ENCODE measurements at regions not wholly inside any gene's neighbourhood (a gene's known extent, or its start where the extent isn't known, plus 50 kb on each side); places are given as distances from the start of the nearest gene placed in this dataset.

GRCh38 chr13:102956449-102956848 is 109.8 kb downstream of the SLC10A2 start:
- Histone ChIP-seq H3K18ac (ENCODE audit: extremely low read depth, low read length) (no peak overlapping the region), H3K79me1 (ENCODE audit: low read depth, low read length) (no peaks in the 10 kb centered on the region), H2BK15ac (ENCODE audit: low read length) (no peak overlapping the region), H3K27me3 (replicated peaks in 1 of 4; ENCODE audit: control insufficient read depth in 3 of 4, extremely low read depth in 1 of 4, insufficient read depth in 3 of 4, low read length in 3 of 4) (no peaks in the 10 kb centered on the region), H4K5ac (ENCODE audit: insufficient read length, low read depth, low read length) (no peak overlapping the region), H3K23ac (ENCODE audit: insufficient read length) (no peak overlapping the region), H3K79me2 (ENCODE audit: control insufficient read depth in 1 of 2, insufficient read depth in 2 of 2, low read length in 2 of 2) (no peaks in the 10 kb centered on the region), H3K4me2 (ENCODE audit: insufficient read depth in 1 of 2, low read depth in 2 of 2, low read length in 2 of 2) (no peak overlapping the region), H2BK20ac (ENCODE audit: low read length) (no peak overlapping the region), H3K14ac (ENCODE audit: insufficient read length) (no peak overlapping the region), H2AFZ (ENCODE audit: low read length) (no peak overlapping the region), H3K27ac (ENCODE audit: low read depth, low read length) (no peak overlapping the region), H2BK5ac (ENCODE audit: low read depth, low read length) (no peak overlapping the region), H2BK12ac (ENCODE audit: low read depth, low read length) (no peak overlapping the region), H3K23me2 (ENCODE audit: low read depth, low read length) (no peaks in the 10 kb centered on the region; the same call in 1 of the 2 replicates), H3K9ac (replicated peaks in 1 of 4; ENCODE audit: extremely low read depth in 1 of 4, low read depth in 3 of 4, low read length in 3 of 4) (no peak overlapping the region), H3K4ac (replicated peaks; ENCODE audit: insufficient read length, low read depth, low read length) (no peak overlapping the region), H3K9me3 (ENCODE audit: insufficient read depth in 2 of 2, low read depth in 1 of 2, low read length in 1 of 2) (no peaks in the 10 kb centered on the region), H4K20me1 (replicated peaks in 1 of 2; ENCODE audit: control insufficient read depth in 1 of 2, insufficient read depth in 2 of 2, low read length in 2 of 2) (no peaks in the 10 kb centered on the region), H4K91ac (replicated peaks; ENCODE audit: insufficient read length, low read length) (no peak overlapping the region), H3K56ac (replicated peaks; ENCODE audit: insufficient read length, low read depth, low read length) (no peak overlapping the region), H3K4me1 (replicated peaks in 1 of 4; ENCODE audit: control insufficient read depth in 3 of 4, insufficient read depth in 4 of 4, low read length in 3 of 4) (no peaks in the 10 kb centered on the region), H3K36me3 (ENCODE audit: control insufficient read depth in 2 of 4, insufficient read depth in 4 of 4, low read length in 3 of 4) (no peaks in the 10 kb centered on the region), H2AK5ac (ENCODE audit: low read depth, low read length) (no peak overlapping the region), H3K4me3 (ENCODE audit: extremely low read depth in 1 of 4, insufficient read depth in 2 of 4, low read depth in 3 of 4, low read length in 4 of 4) (no peak overlapping the region), H2BK120ac (replicated peaks; ENCODE audit: low read depth, low read length) (no peak overlapping the region), H4K8ac (ENCODE audit: extremely low read depth, insufficient read depth, low read length) (no peak overlapping the region)
- DNase-seq (ENCODE audit: low read depth in 1 of 2, low spot score in 2 of 2) (no peak), FAIRE-seq (no peak)
- no peak for TF ChIP-seq NANOG (IDR thresholded peaks at IDR 0.05; ENCODE audit: insufficient read depth, low read depth, low read length, poor library complexity, severe bottlenecking)
- TF ChIP-seq BCL11A (IDR thresholded peaks at IDR 0.05; ENCODE audit: low read depth in 2 of 2, low read length in 2 of 2), result no peak
- TF ChIP-seq NRF1 (IDR thresholded peaks at IDR 0.05; ENCODE audit: low read depth, low read length), result no peak
- no peak for TF ChIP-seq CTBP2 (IDR thresholded peaks at IDR 0.05; ENCODE audit: borderline replicate concordance, insufficient read depth, insufficient read length, low read length)
- TF ChIP-seq KDM4A (IDR thresholded peaks at IDR 0.05; ENCODE audit: low read depth, low read length, severe bottlenecking), result no peak
- no peak for TF ChIP-seq RFX5 (IDR thresholded peaks at IDR 0.05; ENCODE audit: borderline replicate concordance, low read depth, low read length)
- TF ChIP-seq YY1 (IDR thresholded peaks at IDR 0.05; ENCODE audit: low read depth, low read length), result no peak
- TF ChIP-seq RBBP5 (IDR thresholded peaks at IDR 0.05; ENCODE audit: borderline replicate concordance, low read depth, low read length), result no peak
- TF ChIP-seq JUND (IDR thresholded peaks at IDR 0.05; ENCODE audit: low read length), result no peak
- no peak for TF ChIP-seq TAF1 (IDR thresholded peaks at IDR 0.05; ENCODE audit: low read depth, low read length)
- TF ChIP-seq CBX8 (IDR thresholded peaks at IDR 0.05; ENCODE audit: borderline replicate concordance, low read depth, low read length), result no peak
- no peak for TF ChIP-seq KDM5A (IDR thresholded peaks at IDR 0.05; ENCODE audit: low read length)
- CTCF ChIA-PET (ENCODE audit: partially characterized antibody), result interaction anchor here (0.7 to 1.5 kb wide), 4 partner anchors 12 to 112 kb away, joined by 3 read pairs; no protein-coding TSS in a partner anchor
- WGBS, 2 experiments (ENCODE audit: extremely low coverage in 1 of 2, insufficient coverage in 1 of 2, insufficient read length in 1 of 2, insufficient replicate concordance in 2 of 2, low coverage in 1 of 2, low lambda C conversion rate in 2 of 2, missing lambda C conversion rate in 1 of 2), result 79% methylated on average over 4 of the region's 4 CpGs; no CpG with 5 or more reads in 1 of the 2 experiments
- POLR2A ChIA-PET (ENCODE audit: partially characterized antibody), result no interaction called here

Data from H1 (cell line).